Erythroblast (primary cell): ENCODE measurements at regions not wholly inside any gene's neighbourhood (a gene's known extent, or its start where the extent isn't known, plus 50 kb on each side); places are given as distances from the start of the nearest gene placed in this dataset.

Experiments
- DNase-seq, 2 experiments: peaks; one replicate each; lab custom pipeline; 2025; lab: John Stamatoyannopoulos, UW
- GATA1 ChIP-seq: IDR thresholded peaks from 2 replicates; pipeline ENCODE4 v1.6.1; 2011; ENCODE audit warnings: low read depth, mild to moderate bottlenecking, control low read depth, low read length, moderate library complexity
- POLR2A ChIP-seq: IDR thresholded peaks from 2 replicates; pipeline ENCODE4 v1.6.1; 2011; ENCODE audit warnings: mild to moderate bottlenecking, low read length

- TF ChIP-seq POLR2A (no peak), GATA1 (no peak)
- no peak for DNase-seq
Observed at GRCh38 chr4:175871774-175872405, 59.8 kb upstream of the GPM6A start.

- DNase-seq = no peak
- TF ChIP-seq GATA1 (no peak), POLR2A (no peak)
Observed at GRCh38 chr4:175873707-175874106, 61.6 kb upstream of the GPM6A start.

GRCh38 chr4:175874306-175874705 lies 62.2 kb upstream of the GPM6A start:
- DNase-seq = no peak
- TF ChIP-seq POLR2A (no peak), GATA1 (no peak)

GRCh38 chr4:175875993-175876771 lies 64.1 kb upstream of the GPM6A start:
- TF ChIP-seq GATA1 = no peak
- no peak for DNase-seq

- TF ChIP-seq POLR2A (no peak), GATA1 (no peak)
- DNase-seq = no peak
Observed at GRCh38 chr4:175882891-175883290, 70.8 kb upstream of the GPM6A start.

- no peak for DNase-seq
- TF ChIP-seq POLR2A (no peak), GATA1 (no peak)
Observed at GRCh38 chr4:175884048-175884447, 72.0 kb upstream of the GPM6A start.

GRCh38 chr4:175891231-175891630 lies 79.2 kb upstream of the GPM6A start:
- no peak for DNase-seq
- no peak for TF ChIP-seq GATA1
- TF ChIP-seq POLR2A = no peak

GRCh38 chr4:175891851-175892250 lies 79.8 kb upstream of the GPM6A start:
- TF ChIP-seq GATA1 (no peak), POLR2A (no peak)
- peak in 1 of 2 experiments; percentile 1 for DNase-seq

- DNase-seq = no peak
- no peak for TF ChIP-seq GATA1
- no peak for TF ChIP-seq POLR2A
Observed at GRCh38 chr4:175905925-175906324, 93.9 kb upstream of the GPM6A start.

GRCh38 chr4:175906384-175906783 lies 94.3 kb upstream of the GPM6A start:
- no peak for DNase-seq
- no peak for TF ChIP-seq POLR2A
- no peak for TF ChIP-seq GATA1

GRCh38 chr4:175910700-175911099 lies 98.6 kb upstream of the GPM6A start:
- no peak for DNase-seq
- TF ChIP-seq GATA1 = no peak
- TF ChIP-seq POLR2A = no peak

GRCh38 chr4:175916626-175917351 lies 104.7 kb upstream of the GPM6A start:
- DNase-seq = no peak
- no peak for TF ChIP-seq GATA1

GRCh38 chr4:175927121-175927520 lies 115.1 kb upstream of the GPM6A start:
- DNase-seq = no peak
- TF ChIP-seq GATA1 (no peak), POLR2A (no peak)

- DNase-seq = no peak
- no peak for TF ChIP-seq POLR2A
- no peak for TF ChIP-seq GATA1
Observed at GRCh38 chr4:175929441-175929840, 117.4 kb upstream of the GPM6A start.

GRCh38 chr4:175929932-175930331 lies 117.9 kb upstream of the GPM6A start:
- no peak for DNase-seq
- TF ChIP-seq GATA1 (no peak), POLR2A (no peak)
